Activated T-cell treated with anti-CD3 and anti-CD28 coated beads, Interleukin-2, amount 50 U/mL, for 24 hours (primary cell): ENCODE measurements at regions not wholly inside any gene's neighbourhood (a gene's known extent, or its start where the extent isn't known, plus 50 kb on each side); places are given as distances from the start of the nearest gene placed in this dataset.

Experiments
- DNase-seq: peaks from one replicate; pipeline ENCODE4 v3.0.0-alpha.2; 2020
- H3K27ac Mint-ChIP-seq: 2 replicates; pipeline ENCODE4 v1.8.0; 2020; ENCODE audit warnings: mild to moderate bottlenecking, mixed read lengths
- H3K27me3 Mint-ChIP-seq: 2 replicates; pipeline ENCODE4 v1.8.0; 2020; ENCODE audit warnings: mixed read lengths
- H3K36me3 Mint-ChIP-seq: 2 replicates; pipeline ENCODE4 v1.8.0; 2020; ENCODE audit warnings: low read depth, mixed read lengths
- H3K4me1 Mint-ChIP-seq: 2 replicates; pipeline ENCODE4 v1.8.0; 2020; ENCODE audit warnings: low read depth, mixed read lengths
- H3K4me3 Mint-ChIP-seq: 2 replicates; pipeline ENCODE4 v1.8.0; 2020; ENCODE audit warnings: mild to moderate bottlenecking, moderate library complexity, mixed read lengths
- H3K9me3 Mint-ChIP-seq: 2 replicates; pipeline ENCODE4 v1.8.0; 2020; ENCODE audit warnings: mixed read lengths

GRCh38 chr12:18982226-18982949 lies 147.1 kb upstream of the PLEKHA5 start:
- H3K27me3 Mint-ChIP-seq: no peaks in the 10 kb centered on the region
- no peak overlapping the region for H3K27ac Mint-ChIP-seq
- H3K36me3 Mint-ChIP-seq: no peaks in the 10 kb centered on the region
- no peak overlapping the region for H3K4me3 Mint-ChIP-seq
- H3K4me1 Mint-ChIP-seq: no peaks in the 10 kb centered on the region
- H3K9me3 Mint-ChIP-seq: peaks cover 3% of the 10 kb centered on the region
- DNase-seq: no peak

GRCh38 chr12:18983854-18984253 lies 145.7 kb upstream of the PLEKHA5 start:
- Mint-ChIP-seq H3K36me3 (no peaks in the 10 kb centered on the region), H3K27ac (no peak overlapping the region), H3K9me3 (peaks cover 3% of the 10 kb centered on the region), H3K27me3 (no peaks in the 10 kb centered on the region), H3K4me1 (no peaks in the 10 kb centered on the region), H3K4me3 (no peak overlapping the region)
- DNase-seq: no peak

- Mint-ChIP-seq H3K4me1 (no peaks in the 10 kb centered on the region), H3K4me3 (no peak overlapping the region), H3K36me3 (no peaks in the 10 kb centered on the region), H3K9me3 (no peaks in the 10 kb centered on the region), H3K27ac (no peak overlapping the region), H3K27me3 (no peaks in the 10 kb centered on the region)
- no peak for DNase-seq
Measured at GRCh38 chr12:18990856-18991255, 138.7 kb upstream of the PLEKHA5 start.

DNA sequence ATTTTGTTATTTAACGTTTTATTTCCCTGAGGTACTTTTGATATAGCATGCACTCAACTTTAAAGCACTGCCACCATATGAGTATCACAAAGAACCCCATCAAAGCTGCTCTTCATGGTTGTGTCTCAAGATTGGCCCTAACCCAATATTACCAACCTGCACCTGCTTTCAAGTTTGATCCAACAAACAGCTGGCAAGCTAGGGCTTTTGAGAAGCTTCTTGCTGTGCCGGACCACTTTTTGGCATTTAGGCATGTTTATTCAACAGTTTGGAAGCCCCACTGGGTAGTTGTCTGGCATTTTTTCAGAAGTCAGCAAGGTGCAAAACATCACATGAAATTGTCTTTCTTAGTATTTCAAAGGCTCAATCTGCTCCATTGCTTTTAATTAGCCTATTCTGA lies 137.2 kb upstream of the PLEKHA5 start:
- no peaks in the 10 kb centered on the region for H3K9me3 Mint-ChIP-seq
- H3K27ac Mint-ChIP-seq: no peak overlapping the region
- H3K27me3 Mint-ChIP-seq: no peaks in the 10 kb centered on the region
- no peak for DNase-seq
- H3K36me3 Mint-ChIP-seq: no peaks in the 10 kb centered on the region
- H3K4me3 Mint-ChIP-seq: no peak overlapping the region
- H3K4me1 Mint-ChIP-seq: no peaks in the 10 kb centered on the region

GRCh38 chr12:18998343-18999261 lies 130.9 kb upstream of the PLEKHA5 start:
- Mint-ChIP-seq H3K4me1 (no peaks in the 10 kb centered on the region), H3K27ac (no peak overlapping the region), H3K9me3 (no peaks in the 10 kb centered on the region), H3K36me3 (no peaks in the 10 kb centered on the region), H3K4me3 (no peak overlapping the region), H3K27me3 (no peaks in the 10 kb centered on the region)
- no peak for DNase-seq

GRCh38 chr12:19000836-19001235 lies 128.7 kb upstream of the PLEKHA5 start:
- Mint-ChIP-seq H3K27me3 (no peaks in the 10 kb centered on the region), H3K9me3 (no peaks in the 10 kb centered on the region), H3K36me3 (no peaks in the 10 kb centered on the region), H3K27ac (no peak overlapping the region), H3K4me3 (no peak overlapping the region), H3K4me1 (no peaks in the 10 kb centered on the region)
- DNase-seq: no peak

GRCh38 chr12:19002216-19002615 lies 127.3 kb upstream of the PLEKHA5 start:
- no peak for DNase-seq
- Mint-ChIP-seq H3K36me3 (no peaks in the 10 kb centered on the region), H3K27ac (no peak overlapping the region), H3K9me3 (no peaks in the 10 kb centered on the region), H3K4me3 (no peak overlapping the region), H3K4me1 (no peaks in the 10 kb centered on the region), H3K27me3 (no peaks in the 10 kb centered on the region)

DNA sequence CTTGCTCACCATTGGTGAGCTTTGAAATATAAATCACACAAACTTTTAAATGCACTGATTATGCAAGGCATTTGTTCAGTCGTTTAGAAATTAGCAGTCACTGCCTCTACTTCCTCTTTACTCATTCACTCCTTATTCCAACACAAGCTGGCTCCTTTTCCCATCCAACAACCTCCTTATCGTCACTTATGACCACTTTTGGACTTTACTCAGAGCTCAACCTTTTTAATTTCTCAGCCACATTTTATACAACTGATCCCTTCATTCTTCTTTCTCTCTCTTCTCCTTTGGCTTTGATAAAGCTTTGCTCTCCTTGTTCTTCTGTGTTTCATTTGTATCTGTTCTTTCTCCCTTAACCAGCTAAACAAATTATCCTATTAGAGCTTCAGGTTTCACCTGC lies 126.4 kb upstream of the PLEKHA5 start:
- no peaks in the 10 kb centered on the region for H3K27me3 Mint-ChIP-seq
- H3K4me1 Mint-ChIP-seq: no peaks in the 10 kb centered on the region
- H3K9me3 Mint-ChIP-seq: no peaks in the 10 kb centered on the region
- no peak overlapping the region for H3K4me3 Mint-ChIP-seq
- no peak for DNase-seq
- no peak overlapping the region for H3K27ac Mint-ChIP-seq
- H3K36me3 Mint-ChIP-seq: no peaks in the 10 kb centered on the region

DNA sequence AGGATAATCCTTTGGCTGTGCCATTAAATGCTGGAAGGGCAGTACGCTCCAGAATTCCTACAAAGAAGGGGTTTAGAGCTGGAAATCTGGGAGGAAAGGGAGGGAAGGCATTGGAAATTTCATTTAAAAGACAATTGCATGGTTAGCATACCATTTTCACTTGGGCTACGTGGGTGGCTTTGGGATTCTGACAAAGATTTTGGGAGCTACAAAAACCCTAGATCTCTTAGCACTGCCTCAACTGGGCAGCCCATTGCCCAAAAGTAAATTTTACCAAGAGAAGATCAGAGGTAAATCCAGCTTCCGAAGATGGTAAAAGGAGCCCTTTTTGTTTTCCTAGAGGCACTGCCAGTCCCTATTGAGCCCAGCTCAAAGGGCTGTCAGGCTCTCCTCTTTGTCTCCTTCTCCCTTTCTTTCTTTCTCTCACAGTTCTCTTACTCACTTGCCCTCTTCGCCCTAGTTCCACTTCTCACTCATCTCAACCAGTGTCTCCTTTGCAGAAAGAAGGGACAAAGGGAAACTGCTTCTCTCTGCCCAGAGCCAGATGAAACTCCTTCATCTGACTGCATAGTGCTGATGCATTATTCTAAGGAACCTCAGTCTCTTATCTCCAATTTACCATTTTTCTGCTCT lies 125.4 kb upstream of the PLEKHA5 start:
- no peaks in the 10 kb centered on the region for H3K4me1 Mint-ChIP-seq
- no peaks in the 10 kb centered on the region for H3K36me3 Mint-ChIP-seq
- H3K4me3 Mint-ChIP-seq: no peak overlapping the region
- no peak overlapping the region for H3K27ac Mint-ChIP-seq
- DNase-seq: no peak
- H3K9me3 Mint-ChIP-seq: no peaks in the 10 kb centered on the region
- no peaks in the 10 kb centered on the region for H3K27me3 Mint-ChIP-seq

GRCh38 chr12:19005257-19005801 lies 124.2 kb upstream of the PLEKHA5 start:
- no peaks in the 10 kb centered on the region for H3K27me3 Mint-ChIP-seq
- H3K4me1 Mint-ChIP-seq: no peaks in the 10 kb centered on the region
- no peak overlapping the region for H3K4me3 Mint-ChIP-seq
- no peak overlapping the region for H3K27ac Mint-ChIP-seq
- H3K9me3 Mint-ChIP-seq: no peaks in the 10 kb centered on the region
- H3K36me3 Mint-ChIP-seq: no peaks in the 10 kb centered on the region
- DNase-seq: no peak

GRCh38 chr12:19006626-19007137 lies 122.9 kb upstream of the PLEKHA5 start:
- no peaks in the 10 kb centered on the region for H3K4me1 Mint-ChIP-seq
- H3K9me3 Mint-ChIP-seq: no peaks in the 10 kb centered on the region
- no peaks in the 10 kb centered on the region for H3K27me3 Mint-ChIP-seq
- H3K27ac Mint-ChIP-seq: no peak overlapping the region
- no peaks in the 10 kb centered on the region for H3K36me3 Mint-ChIP-seq
- no peak overlapping the region for H3K4me3 Mint-ChIP-seq
- no peak for DNase-seq

DNA sequence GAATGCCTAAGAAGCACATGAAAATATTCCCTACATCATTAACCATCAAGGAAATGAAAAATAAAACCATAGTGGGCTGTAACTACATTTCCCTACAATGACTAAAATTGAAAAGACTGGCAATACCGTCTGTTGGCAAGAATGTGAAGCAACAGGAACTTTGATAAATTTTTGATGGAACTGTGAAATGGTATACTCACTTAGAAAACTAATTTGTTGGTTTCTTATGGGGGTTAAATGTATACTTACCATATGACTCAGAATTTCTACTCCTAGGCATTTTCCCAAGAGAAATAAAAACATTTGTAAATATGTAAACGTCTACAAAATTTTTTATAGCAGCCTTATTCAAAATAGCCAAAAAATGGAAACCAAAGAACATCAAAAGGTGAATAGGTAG lies 121.4 kb upstream of the PLEKHA5 start:
- Mint-ChIP-seq H3K4me3 (no peak overlapping the region), H3K27me3 (no peaks in the 10 kb centered on the region), H3K27ac (no peak overlapping the region), H3K9me3 (no peaks in the 10 kb centered on the region), H3K4me1 (no peaks in the 10 kb centered on the region), H3K36me3 (no peaks in the 10 kb centered on the region)
- DNase-seq: no peak

GRCh38 chr12:19010087-19010486 lies 119.4 kb upstream of the PLEKHA5 start:
- DNase-seq: no peak
- no peak overlapping the region for H3K27ac Mint-ChIP-seq
- no peaks in the 10 kb centered on the region for H3K4me1 Mint-ChIP-seq
- H3K27me3 Mint-ChIP-seq: no peaks in the 10 kb centered on the region
- H3K9me3 Mint-ChIP-seq: no peaks in the 10 kb centered on the region
- no peaks in the 10 kb centered on the region for H3K36me3 Mint-ChIP-seq
- H3K4me3 Mint-ChIP-seq: no peak overlapping the region

GRCh38 chr12:19010726-19011125 lies 118.8 kb upstream of the PLEKHA5 start:
- Mint-ChIP-seq H3K36me3 (no peaks in the 10 kb centered on the region), H3K4me1 (no peaks in the 10 kb centered on the region), H3K4me3 (no peak overlapping the region), H3K27me3 (no peaks in the 10 kb centered on the region), H3K27ac (no peak overlapping the region), H3K9me3 (no peaks in the 10 kb centered on the region)
- DNase-seq: no peak
